IMR-90 (cell line): ENCODE measurements at regions not wholly inside any gene's neighbourhood (a gene's known extent, or its start where the extent isn't known, plus 50 kb on each side); places are given as distances from the start of the nearest gene placed in this dataset.

Source experiments
- ATAC-seq: fragments of 200-7000 bp; cut with Tn5 transposase; 2 replicates; pipeline ENCODE4 v1.9.1; 2020; ENCODE audit warnings: low read depth, mild to moderate bottlenecking, moderate library complexity
- BruUV-seq: library from RNA; stranded (reverse); fragments of 400-500 nt; replicated peaks from 2 replicates; lab custom pipeline; 2021; lab: Mats Ljungman, UMichigan
- CTCF ChIA-PET: fragments of 300-600 bp; formaldehyde crosslinking; extraction: SDS; loops from one replicate; lab custom pipeline; 2021; ENCODE audit warnings: antibody characterized with exemption; lab: Yijun Ruan, JAX
- POLR2A ChIA-PET: fragments of 300-600 bp; sonication (Branson Sonifier 250); formaldehyde crosslinking; loops from one replicate; lab custom pipeline; 2022; ENCODE audit warnings: antibody characterized with exemption; ENCODE audit not compliant: unreplicated experiment; lab: Charles Lee
- DNase-seq: peaks from one replicate; pipeline ENCODE4 v3.0.0; 2013
- H2AFZ ChIP-seq: replicated peaks from 2 replicates; pipeline ENCODE3; 2013; ENCODE audit warnings: low read length, mild to moderate bottlenecking; ENCODE audit not compliant: poor library complexity
- H2AK5ac ChIP-seq: 2 replicates; pipeline ENCODE4 v1.6.1; 2013; ENCODE audit warnings: low read depth, low read length, inconsistent platforms
- H2AK9ac ChIP-seq: replicated peaks from 2 replicates; pipeline ENCODE3; 2013; ENCODE audit warnings: mild to moderate bottlenecking, low read depth, low read length, moderate library complexity; ENCODE audit not compliant: poor library complexity
- H2BK120ac ChIP-seq: 2 replicates; pipeline ENCODE4 v1.6.1; 2013; ENCODE audit warnings: low read depth, low read length, inconsistent platforms
- H2BK15ac ChIP-seq: 3 replicates; pipeline ENCODE4 v1.6.1; 2013; ENCODE audit warnings: low read depth, low read length, inconsistent platforms
- H2BK20ac ChIP-seq: 2 replicates; pipeline ENCODE4 v1.6.1; 2013; ENCODE audit warnings: low read depth, mild to moderate bottlenecking, inconsistent platforms, low read length, moderate library complexity
- H2BK5ac ChIP-seq: 2 replicates; pipeline ENCODE4 v1.6.1; 2013; ENCODE audit warnings: mild to moderate bottlenecking, low read depth, low read length, inconsistent platforms; ENCODE audit not compliant: poor library complexity, severe bottlenecking
- H3K14ac ChIP-seq: replicated peaks from 2 replicates; pipeline ENCODE4 v1.6.1; 2013; ENCODE audit warnings: low read depth, low read length, inconsistent platforms
- H3K18ac ChIP-seq: 2 replicates; pipeline ENCODE4 v1.6.1; 2013; ENCODE audit warnings: low read depth, low read length, control low read depth
- H3K23ac ChIP-seq: 2 replicates; pipeline ENCODE4 v1.6.1; 2013; ENCODE audit warnings: low read depth, low read length, inconsistent platforms
- H3K27ac ChIP-seq: 2 replicates; pipeline ENCODE4 v1.5.1; 2013; ENCODE audit warnings: mild to moderate bottlenecking, control low read depth, low read length; ENCODE audit not compliant: insufficient read depth
- H3K27me3 ChIP-seq: 2 replicates; pipeline ENCODE4 v1.6.1; 2013; ENCODE audit warnings: low read length; ENCODE audit not compliant: control insufficient read depth, insufficient read depth
- H3K36me3 ChIP-seq: 2 replicates; pipeline ENCODE4 v1.6.1; 2013; ENCODE audit warnings: low read length, mixed read lengths; ENCODE audit not compliant: control insufficient read depth, insufficient read depth
- H3K4ac ChIP-seq: 2 replicates; pipeline ENCODE4 v1.6.1; 2013; ENCODE audit warnings: low read depth, low read length, inconsistent platforms
- H3K4me1 ChIP-seq: 2 replicates; pipeline ENCODE4 v1.6.1; 2013; ENCODE audit warnings: low read length, mixed read lengths; ENCODE audit not compliant: control insufficient read depth, insufficient read depth
- H3K4me2 ChIP-seq: 2 replicates; pipeline ENCODE4 v1.6.1; 2013; ENCODE audit warnings: low read depth, mild to moderate bottlenecking, control low read depth, low read length, moderate library complexity
- H3K4me3 ChIP-seq: 2 replicates; pipeline ENCODE4 v1.5.1; 2013; ENCODE audit warnings: low read depth, mild to moderate bottlenecking, control low read depth, low read length, moderate library complexity; ENCODE audit not compliant: insufficient read depth
- H3K56ac ChIP-seq: 2 replicates; pipeline ENCODE4 v1.6.1; 2013; ENCODE audit warnings: low read length, inconsistent platforms; ENCODE audit not compliant: insufficient read depth; ENCODE audit errors: extremely low read depth
- H3K79me1 ChIP-seq, 2 experiments: 2 replicates each; pipeline ENCODE4 v1.6.1; 2013; ENCODE audit warnings: low read length in 2 of 2, inconsistent platforms in 1 of 2, low read depth in 1 of 2
- H3K9ac ChIP-seq: 2 replicates; pipeline ENCODE4 v1.6.1; 2013; ENCODE audit warnings: low read depth, low read length, control low read depth
- H3K9me1 ChIP-seq: 2 replicates; pipeline ENCODE4 v1.6.1; 2013; ENCODE audit warnings: low read length, inconsistent platforms; ENCODE audit not compliant: insufficient read depth
- H3K9me3 ChIP-seq: 2 replicates; pipeline ENCODE4 v1.6.1; 2013; ENCODE audit warnings: low read length; ENCODE audit not compliant: control insufficient read depth, insufficient read depth
- H4K20me1 ChIP-seq: 2 replicates; pipeline ENCODE4 v1.6.1; 2013; ENCODE audit warnings: low read length, inconsistent platforms; ENCODE audit not compliant: insufficient read depth
- H4K5ac ChIP-seq: 2 replicates; pipeline ENCODE4 v1.6.1; 2013; ENCODE audit warnings: mild to moderate bottlenecking, low read depth, low read length, control low read depth
- H4K8ac ChIP-seq, 2 experiments: 2 replicates each; pipeline ENCODE4 v1.6.1; 2013; ENCODE audit warnings: low read depth in 2 of 2, low read length in 2 of 2, control low read depth in 1 of 2, inconsistent platforms in 1 of 2
- H4K91ac ChIP-seq: 2 replicates; pipeline ENCODE4 v1.6.1; 2013; ENCODE audit warnings: low read depth, low read length, inconsistent platforms; ENCODE audit not compliant: insufficient read depth
- BHLHE40 ChIP-seq: fragments of 150-350 bp; IDR thresholded peaks from 2 replicates; pipeline ENCODE4 v1.6.1; 2016; ENCODE audit warnings: mild to moderate bottlenecking, low read depth, low read length
- CEBPB ChIP-seq: IDR thresholded peaks from 2 replicates; pipeline ENCODE4 v1.6.1; 2012; ENCODE audit warnings: low read depth, low read length, improper control_type of control experiment
- CHD1 ChIP-seq: IDR thresholded peaks from 2 replicates; pipeline ENCODE4 v1.6.1; 2012; ENCODE audit warnings: low read depth, low read length, improper control_type of control experiment
- FOS ChIP-seq: fragments of 150-350 bp; IDR thresholded peaks from 2 replicates; pipeline ENCODE4 v1.6.1; 2016; ENCODE audit warnings: low read depth, low read length
- MAFK ChIP-seq: IDR thresholded peaks from 2 replicates; pipeline ENCODE4 v1.6.1; 2012; ENCODE audit warnings: low read depth, low read length, improper control_type of control experiment
- MAZ ChIP-seq: IDR thresholded peaks from 2 replicates; pipeline ENCODE4 v1.6.1; 2012; ENCODE audit warnings: low read depth, mild to moderate bottlenecking, low read length, improper control_type of control experiment, moderate library complexity, borderline replicate concordance
- MXI1 ChIP-seq: IDR thresholded peaks from 2 replicates; pipeline ENCODE4 v1.6.1; 2012; ENCODE audit warnings: low read depth, mild to moderate bottlenecking, low read length, moderate library complexity, borderline replicate concordance
- NFE2L2 ChIP-seq: fragments of 150-350 bp; IDR thresholded peaks from 2 replicates; pipeline ENCODE4 v1.6.1; 2016; ENCODE audit warnings: low read depth, mild to moderate bottlenecking, low read length
- POLR2A ChIP-seq: IDR thresholded peaks from 2 replicates; pipeline ENCODE4 v1.6.1; 2012; ENCODE audit warnings: mild to moderate bottlenecking, low read depth, low read length
- RAD21 ChIP-seq: IDR thresholded peaks from 2 replicates; pipeline ENCODE4 v1.6.1; 2012; ENCODE audit warnings: low read length, improper control_type of control experiment
- RCOR1 ChIP-seq: IDR thresholded peaks from 2 replicates; pipeline ENCODE4 v1.6.1; 2012; ENCODE audit warnings: mild to moderate bottlenecking, low read length, improper control_type of control experiment; ENCODE audit not compliant: insufficient replicate concordance
- RFX5 ChIP-seq: IDR thresholded peaks from 2 replicates; pipeline ENCODE4 v1.8.0; 2012; ENCODE audit warnings: low read depth, mild to moderate bottlenecking, low read length, moderate library complexity
- SMC3 ChIP-seq: fragments of 150-350 bp; IDR thresholded peaks from 2 replicates; pipeline ENCODE4 v1.6.1; 2016; ENCODE audit warnings: low read depth, mild to moderate bottlenecking, antibody characterized with exemption, low read length, moderate library complexity
- WGBS, 2 experiments: methylation state at CpG; one replicate each; pipeline versions ENCODE4 v1.1.5 to v1.1.7; 2013; ENCODE audit warnings: missing lambda C conversion rate in 2 of 2; ENCODE audit not compliant: insufficient read length in 1 of 2; ENCODE audit errors: extremely low coverage in 2 of 2; 5-methylcytosine and 5-hydroxymethylcytosine counted together
- dilution Hi-C: fragments of 300-500 bp; cut with HindIII; formaldehyde crosslinking; loops from one replicate; pipeline ENCODE4 v1.14.3; 2018; ENCODE audit warnings: low sequenced_read_pairs; ENCODE audit not compliant: unreplicated experiment
- in situ Hi-C: fragments of 300-500 bp; cut with MboI; formaldehyde crosslinking; loops from 3 replicates; pipeline ENCODE4 v1.14.3; 2019; ENCODE audit warnings: low sequenced_read_pairs, inconsistent platforms, mixed read lengths
- intact Hi-C: fragments of 100-400 bp; cut with micrococcal nuclease; formaldehyde crosslinking; loops from 2 replicates; pipeline ENCODE4 v1.10.0; 2022
- TF ChIP-seq, protein P1 (sequence below): fragments of 150-350 bp; IDR thresholded peaks from 2 replicates; pipeline ENCODE4 v1.6.1; 2016; ENCODE audit warnings: low read depth, mild to moderate bottlenecking, low read length, moderate library complexity, borderline replicate concordance
- TF ChIP-seq, protein P2 (sequence below): conservative IDR thresholded peaks from 2 replicates; pipeline ENCODE4 v1.5.1; 2012; ENCODE audit warnings: mild to moderate bottlenecking, low read depth, low read length, improper control_type of control experiment
- TF ChIP-seq, protein P3 (sequence below): fragments of 150-350 bp; IDR thresholded peaks from 2 replicates; pipeline ENCODE4 v1.6.1; 2017; ENCODE audit warnings: mild to moderate bottlenecking, antibody characterized with exemption, low read length, low read depth

DNA sequence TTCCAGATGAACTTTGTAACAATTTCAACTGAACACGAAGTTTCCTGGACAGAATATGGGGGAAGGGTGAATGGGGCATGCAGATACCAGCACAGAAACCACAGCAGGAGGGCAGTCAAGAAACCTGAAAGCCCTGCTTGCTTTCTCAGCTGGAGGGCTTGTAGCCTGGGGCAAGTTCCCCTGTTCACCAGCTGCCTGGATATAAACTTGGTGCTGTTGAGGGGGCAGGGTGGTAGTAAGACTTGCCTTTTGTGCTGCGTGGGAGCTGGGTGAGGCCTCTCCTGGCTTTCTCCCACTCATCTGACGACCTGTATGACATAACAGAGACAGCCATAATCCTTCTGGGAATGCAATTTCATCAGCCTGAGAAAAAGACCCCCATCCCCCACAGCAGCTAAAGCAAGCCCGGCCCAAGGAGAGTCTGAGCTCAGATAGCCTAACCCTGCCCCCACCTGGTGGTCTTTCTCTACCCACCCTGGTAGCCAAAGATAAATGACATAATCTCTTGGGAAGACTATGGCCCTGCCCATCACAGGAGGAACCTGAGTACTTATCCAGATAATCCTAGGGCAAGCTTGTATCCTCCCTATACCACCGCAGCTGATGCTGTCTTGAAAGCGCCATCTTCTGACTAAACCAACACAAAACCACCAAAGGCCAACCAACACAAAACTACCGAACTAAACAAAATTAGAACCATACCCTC is 234.3 kb downstream of the LAS1L start:
- TF ChIP-seq RCOR1 (no peak), MAZ (no peak), NFE2L2 (no peak), FOS (no peak), CEBPB (no peak), MXI1 (no peak), RFX5 (no peak), RAD21 (no peak), SMC3 (no peak), MAFK (no peak), CHD1 (no peak), BHLHE40 (no peak), POLR2A (no peak)
- TF ChIP-seq, protein P1, sequence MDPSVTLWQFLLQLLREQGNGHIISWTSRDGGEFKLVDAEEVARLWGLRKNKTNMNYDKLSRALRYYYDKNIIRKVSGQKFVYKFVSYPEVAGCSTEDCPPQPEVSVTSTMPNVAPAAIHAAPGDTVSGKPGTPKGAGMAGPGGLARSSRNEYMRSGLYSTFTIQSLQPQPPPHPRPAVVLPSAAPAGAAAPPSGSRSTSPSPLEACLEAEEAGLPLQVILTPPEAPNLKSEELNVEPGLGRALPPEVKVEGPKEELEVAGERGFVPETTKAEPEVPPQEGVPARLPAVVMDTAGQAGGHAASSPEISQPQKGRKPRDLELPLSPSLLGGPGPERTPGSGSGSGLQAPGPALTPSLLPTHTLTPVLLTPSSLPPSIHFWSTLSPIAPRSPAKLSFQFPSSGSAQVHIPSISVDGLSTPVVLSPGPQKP: no peak
- TF ChIP-seq, protein P2, sequence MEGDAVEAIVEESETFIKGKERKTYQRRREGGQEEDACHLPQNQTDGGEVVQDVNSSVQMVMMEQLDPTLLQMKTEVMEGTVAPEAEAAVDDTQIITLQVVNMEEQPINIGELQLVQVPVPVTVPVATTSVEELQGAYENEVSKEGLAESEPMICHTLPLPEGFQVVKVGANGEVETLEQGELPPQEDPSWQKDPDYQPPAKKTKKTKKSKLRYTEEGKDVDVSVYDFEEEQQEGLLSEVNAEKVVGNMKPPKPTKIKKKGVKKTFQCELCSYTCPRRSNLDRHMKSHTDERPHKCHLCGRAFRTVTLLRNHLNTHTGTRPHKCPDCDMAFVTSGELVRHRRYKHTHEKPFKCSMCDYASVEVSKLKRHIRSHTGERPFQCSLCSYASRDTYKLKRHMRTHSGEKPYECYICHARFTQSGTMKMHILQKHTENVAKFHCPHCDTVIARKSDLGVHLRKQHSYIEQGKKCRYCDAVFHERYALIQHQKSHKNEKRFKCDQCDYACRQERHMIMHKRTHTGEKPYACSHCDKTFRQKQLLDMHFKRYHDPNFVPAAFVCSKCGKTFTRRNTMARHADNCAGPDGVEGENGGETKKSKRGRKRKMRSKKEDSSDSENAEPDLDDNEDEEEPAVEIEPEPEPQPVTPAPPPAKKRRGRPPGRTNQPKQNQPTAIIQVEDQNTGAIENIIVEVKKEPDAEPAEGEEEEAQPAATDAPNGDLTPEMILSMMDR: no peak
- TF ChIP-seq, protein P3, sequence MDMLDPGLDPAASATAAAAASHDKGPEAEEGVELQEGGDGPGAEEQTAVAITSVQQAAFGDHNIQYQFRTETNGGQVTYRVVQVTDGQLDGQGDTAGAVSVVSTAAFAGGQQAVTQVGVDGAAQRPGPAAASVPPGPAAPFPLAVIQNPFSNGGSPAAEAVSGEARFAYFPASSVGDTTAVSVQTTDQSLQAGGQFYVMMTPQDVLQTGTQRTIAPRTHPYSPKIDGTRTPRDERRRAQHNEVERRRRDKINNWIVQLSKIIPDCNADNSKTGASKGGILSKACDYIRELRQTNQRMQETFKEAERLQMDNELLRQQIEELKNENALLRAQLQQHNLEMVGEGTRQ: no peak
- Histone ChIP-seq H3K27ac (no peak overlapping the region), H3K23ac (no peak overlapping the region), H3K9me3 (peaks cover 2% of the 10 kb centered on the region; the same call in 1 of the 2 replicates), H3K4me1 (no peaks in the 10 kb centered on the region), H3K27me3 (no peaks in the 10 kb centered on the region), H4K20me1 (no peaks in the 10 kb centered on the region), H2AK9ac (no peak overlapping the region), H3K14ac (no peak overlapping the region), H3K4ac (no peak overlapping the region), H4K91ac (no peak overlapping the region), H2BK20ac (no peak overlapping the region), H3K18ac (no peak overlapping the region), H3K36me3 (no peaks in the 10 kb centered on the region), H3K79me1 (no peaks in the 10 kb centered on the region), H4K5ac (no peak overlapping the region), H2AFZ (no peak overlapping the region), H2BK120ac (no peak overlapping the region), H3K4me3 (no peak overlapping the region), H2AK5ac (no peak overlapping the region), H3K56ac (no peak overlapping the region), H2BK15ac (no peak overlapping the region), H3K9me1 (no peaks in the 10 kb centered on the region), H2BK5ac (no peak overlapping the region), H3K4me2 (no peak overlapping the region), H3K9ac (no peak overlapping the region), H4K8ac (no peak overlapping the region)
- WGBS, 2 experiments: 40% methylated on average over 4 of the region's 7 CpGs; no CpG with 5 or more reads in 1 of the 2 experiments
- DNase-seq: no peak
- no peak for ATAC-seq
- in situ Hi-C loops: no loop called here
- ChIA-PET CTCF (no interaction called here), POLR2A (no interaction called here)
- intact Hi-C loops: no loop called here
- dilution Hi-C loops: no loop called here
- BruUV-seq: no TSS peak
